Activated CD4-positive, alpha-beta memory T cell treated with anti-CD3 and anti-CD28 coated beads for 36 hours (primary cell): ENCODE measurements at regions not wholly inside any gene's neighbourhood (a gene's known extent, or its start where the extent isn't known, plus 50 kb on each side); places are given as distances from the start of the nearest gene placed in this dataset.

Experiments used
- CTCF ChIA-PET: fragments of 350-600 bp; sonication (Branson Sonifier 250); formaldehyde crosslinking; loops from one replicate; lab custom pipeline; 2021; ENCODE audit warnings: antibody characterized with exemption, inconsistent platforms; lab: Charles Lee
- POLR2A ChIA-PET: fragments of 350-600 bp; sonication (Branson Sonifier 250); formaldehyde crosslinking; loops from one replicate; lab custom pipeline; 2021; ENCODE audit warnings: antibody characterized with exemption; lab: Charles Lee
- DNase-seq: peaks from one replicate; pipeline ENCODE4 v3.0.0-alpha.2; 2020
- H3K27ac Mint-ChIP-seq: one replicate; pipeline ENCODE4 v1.8.0; 2021; ENCODE audit warnings: mixed read lengths
- H3K27me3 Mint-ChIP-seq: one replicate; pipeline ENCODE4 v1.8.0; 2021; ENCODE audit warnings: mixed read lengths
- H3K36me3 Mint-ChIP-seq: one replicate; pipeline ENCODE4 v1.8.0; 2021; ENCODE audit warnings: mixed read lengths
- H3K4me1 Mint-ChIP-seq: one replicate; pipeline ENCODE4 v1.8.0; 2021; ENCODE audit warnings: low read depth, mixed read lengths
- H3K4me3 Mint-ChIP-seq: one replicate; pipeline ENCODE4 v1.8.0; 2021; ENCODE audit warnings: mild to moderate bottlenecking, mixed read lengths
- H3K9me3 Mint-ChIP-seq: one replicate; pipeline ENCODE4 v1.8.0; 2021; ENCODE audit warnings: mixed read lengths
- intact Hi-C: fragments of 100-400 bp; cut with micrococcal nuclease; formaldehyde crosslinking; loops from one replicate; pipeline ENCODE4 v1.15.1; 2023

- Mint-ChIP-seq H3K9me3 (peaks cover 3% of the 10 kb centered on the region), H3K27me3 (no peaks in the 10 kb centered on the region), H3K4me3 (no peak overlapping the region), H3K4me1 (no peaks in the 10 kb centered on the region), H3K27ac (no peak overlapping the region), H3K36me3 (no peaks in the 10 kb centered on the region)
- intact Hi-C loops: no loop called here
- DNase-seq: no peak
- POLR2A ChIA-PET: no interaction called here
- CTCF ChIA-PET: no interaction called here
Measured at GRCh38 chr10:4094751-4095150, 309.7 kb upstream of the KLF6 start.

DNA sequence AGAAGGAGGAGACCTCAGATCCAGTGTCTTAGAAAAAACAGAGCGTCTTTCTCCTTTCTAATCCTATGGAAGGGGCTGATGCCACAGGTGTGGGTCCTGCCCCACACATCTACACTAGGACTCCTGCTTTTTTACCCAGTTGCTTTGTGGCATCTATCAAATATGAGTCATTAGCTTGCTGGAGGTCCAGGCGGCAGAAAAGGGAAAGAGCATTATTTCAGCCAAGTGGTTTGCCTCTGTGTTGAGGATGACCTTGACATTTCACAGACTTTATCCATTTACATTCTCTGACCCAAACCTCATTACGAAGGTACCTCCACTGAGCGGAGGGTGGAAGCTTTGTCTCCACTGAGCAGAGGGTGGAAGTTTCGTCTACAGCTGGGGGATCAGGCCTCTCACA is 308.4 kb upstream of the KLF6 start:
- ChIA-PET POLR2A (no interaction called here), CTCF (no interaction called here)
- intact Hi-C loops: no loop called here
- no peaks in the 10 kb centered on the region for H3K27me3 Mint-ChIP-seq
- no peak overlapping the region for H3K27ac Mint-ChIP-seq
- no peak for DNase-seq
- H3K4me1 Mint-ChIP-seq: peaks cover 1% of the 10 kb centered on the region
- no peak overlapping the region for H3K4me3 Mint-ChIP-seq
- H3K9me3 Mint-ChIP-seq: peaks cover 5% of the 10 kb centered on the region
- H3K36me3 Mint-ChIP-seq: no peaks in the 10 kb centered on the region

DNA sequence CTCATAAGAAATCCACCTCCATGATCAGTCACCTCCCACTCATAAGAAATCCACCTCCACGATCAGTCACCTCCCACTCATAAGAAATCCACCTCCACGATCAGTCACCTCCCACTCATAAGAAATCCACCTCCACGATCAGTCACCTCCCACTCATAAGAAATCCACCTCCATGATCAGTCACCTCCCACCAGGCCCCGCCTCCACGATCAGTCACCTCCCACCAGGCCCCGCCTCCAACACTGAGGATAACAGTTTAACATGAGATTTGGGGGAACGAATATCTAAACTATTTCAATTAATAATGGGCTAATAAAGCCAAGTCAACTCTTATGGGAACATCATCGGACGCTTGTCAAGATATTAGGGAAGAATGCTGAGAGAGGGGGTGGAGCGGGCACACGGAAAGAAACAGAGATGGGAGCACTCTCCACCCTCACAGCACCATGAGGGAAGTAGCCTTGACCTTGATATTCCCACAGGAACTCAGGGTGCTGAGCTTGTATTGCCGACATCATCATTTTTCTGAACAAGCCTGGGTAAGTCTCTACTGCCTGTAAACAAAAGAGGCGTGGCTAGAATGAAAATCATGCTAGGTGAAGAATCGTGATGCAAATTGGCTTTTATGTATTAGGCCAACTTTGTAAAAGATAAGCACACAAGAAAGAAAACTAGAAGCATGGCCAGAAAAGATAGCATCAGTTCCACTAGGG is 303.5 kb upstream of the KLF6 start:
- CTCF ChIA-PET: no interaction called here
- POLR2A ChIA-PET: no interaction called here
- Mint-ChIP-seq H3K4me1 (peaks cover 6% of the 10 kb centered on the region), H3K36me3 (no peaks in the 10 kb centered on the region), H3K27me3 (no peaks in the 10 kb centered on the region), H3K27ac (no peak overlapping the region), H3K4me3 (no peak overlapping the region), H3K9me3 (peaks cover 6% of the 10 kb centered on the region)
- DNase-seq: no peak
- intact Hi-C loops: no loop called here

DNA sequence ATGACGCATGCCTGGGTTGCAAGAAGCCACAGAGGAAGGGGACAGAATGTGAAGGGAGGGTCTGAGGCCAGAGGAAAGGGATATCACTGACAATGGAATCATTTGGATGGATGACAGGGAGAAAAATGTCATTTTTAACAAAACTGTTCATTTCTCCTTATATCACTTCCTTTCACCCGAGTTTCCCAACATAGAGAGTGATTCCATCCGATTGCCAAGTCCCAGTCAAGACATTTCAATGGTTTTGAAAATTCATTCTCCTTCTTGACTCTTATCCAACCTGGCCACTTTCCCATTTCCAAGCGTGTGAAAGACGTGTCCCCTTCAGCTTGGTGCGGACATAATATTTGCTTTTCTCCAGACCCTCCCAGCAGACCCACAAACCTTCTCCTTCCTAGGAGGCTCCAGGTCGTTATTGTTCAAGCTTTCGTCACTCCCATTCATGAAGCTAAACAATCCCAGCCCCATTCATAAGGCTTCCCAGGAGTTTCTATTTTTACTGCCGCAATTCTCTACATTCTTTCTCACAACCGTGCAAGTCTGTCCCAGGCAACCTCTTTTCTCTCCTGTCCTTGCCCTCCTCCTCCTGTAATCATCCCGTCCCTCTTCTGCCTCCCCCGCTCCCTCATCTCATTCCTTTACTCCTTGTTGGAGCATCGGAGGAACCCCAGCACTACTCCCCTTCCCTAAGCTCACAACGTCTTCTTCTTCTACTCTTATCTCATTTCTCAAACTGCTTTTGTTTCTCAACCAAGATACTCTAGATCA is 301.3 kb upstream of the KLF6 start:
- POLR2A ChIA-PET: no interaction called here
- intact Hi-C loops: no loop called here

DNA sequence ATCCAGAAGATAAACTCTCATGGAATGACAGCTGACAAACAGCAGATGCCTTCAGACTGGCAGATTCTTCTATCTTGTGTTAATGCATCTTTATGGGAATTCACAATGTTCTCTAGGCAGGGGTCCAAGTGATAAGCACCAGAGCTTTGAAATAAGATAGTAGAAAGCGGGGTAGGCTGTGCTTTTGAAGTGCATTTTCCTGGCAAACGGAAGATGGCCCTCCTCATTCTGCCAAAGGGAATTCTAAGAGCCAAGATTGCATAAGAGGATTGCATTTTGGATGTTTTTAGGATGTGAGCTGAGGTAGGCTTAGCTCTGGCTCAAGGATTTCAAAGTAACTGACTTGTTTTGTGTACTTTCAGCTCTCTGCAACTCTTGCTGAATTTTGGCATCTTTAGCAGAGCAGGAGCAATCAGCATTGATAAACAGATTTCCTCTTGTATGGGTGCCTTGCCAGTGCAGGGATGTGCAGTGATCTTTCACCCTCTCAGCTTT is 298.5 kb upstream of the KLF6 start:
- Mint-ChIP-seq H3K27me3 (no peaks in the 10 kb centered on the region), H3K36me3 (no peaks in the 10 kb centered on the region), H3K4me3 (no peak overlapping the region), H3K27ac (no peak overlapping the region), H3K9me3 (peaks cover 3% of the 10 kb centered on the region), H3K4me1 (peaks cover 38% of the 10 kb centered on the region)
- intact Hi-C loops: no loop called here
- POLR2A ChIA-PET: interaction anchor here (1.2 kb wide), 1 partner anchor 9 kb away, joined by 5 read pairs; no protein-coding TSS in a partner anchor
- DNase-seq: no peak
- CTCF ChIA-PET: no interaction called here

More for the DNA sequence above, 301.3 kb upstream of the KLF6 start:
- DNase-seq: no peak
- Mint-ChIP-seq H3K4me3 (no peak overlapping the region), H3K27ac (no peak overlapping the region), H3K27me3 (no peaks in the 10 kb centered on the region), H3K9me3 (peaks cover 3% of the 10 kb centered on the region), H3K4me1 (peaks cover 15% of the 10 kb centered on the region), H3K36me3 (no peaks in the 10 kb centered on the region)
- CTCF ChIA-PET: no interaction called here

- Mint-ChIP-seq H3K36me3 (no peaks in the 10 kb centered on the region), H3K4me3 (no peak overlapping the region), H3K4me1 (peaks cover 35% of the 10 kb centered on the region), H3K27ac (no peak overlapping the region), H3K9me3 (no peaks in the 10 kb centered on the region), H3K27me3 (no peaks in the 10 kb centered on the region)
- POLR2A ChIA-PET: no interaction called here
- CTCF ChIA-PET: no interaction called here
- intact Hi-C loops: no loop called here
- DNase-seq: no peak
Measured at GRCh38 chr10:4082861-4083260, 297.9 kb upstream of the KLF6 start.

DNA sequence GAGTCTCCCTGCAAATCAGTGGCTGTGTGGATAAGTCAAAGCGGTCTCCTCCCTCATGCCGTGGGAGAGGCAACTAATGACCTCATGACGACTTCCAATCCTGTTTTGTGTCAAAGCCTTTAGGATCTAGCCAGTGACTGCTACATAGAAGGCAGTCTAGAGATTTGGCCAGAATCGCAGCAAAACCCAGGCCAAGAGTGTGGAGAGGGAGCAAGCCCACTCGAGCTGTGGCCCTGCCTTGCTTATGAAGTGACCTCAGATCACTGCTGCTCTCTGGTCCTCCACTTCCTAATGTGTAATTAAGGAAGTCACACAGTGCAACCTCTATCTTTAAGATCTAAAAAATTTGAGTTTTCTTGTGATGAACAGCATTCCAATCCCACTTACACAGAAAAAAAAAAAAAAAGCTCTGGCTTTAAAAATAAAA is 296.7 kb upstream of the KLF6 start:
- no peak for DNase-seq
- Mint-ChIP-seq H3K27ac (no peak overlapping the region), H3K4me1 (peaks cover 43% of the 10 kb centered on the region), H3K9me3 (no peaks in the 10 kb centered on the region), H3K4me3 (no peak overlapping the region), H3K36me3 (no peaks in the 10 kb centered on the region), H3K27me3 (no peaks in the 10 kb centered on the region)
- intact Hi-C loops: no loop called here
- ChIA-PET POLR2A (no interaction called here), CTCF (no interaction called here)

DNA sequence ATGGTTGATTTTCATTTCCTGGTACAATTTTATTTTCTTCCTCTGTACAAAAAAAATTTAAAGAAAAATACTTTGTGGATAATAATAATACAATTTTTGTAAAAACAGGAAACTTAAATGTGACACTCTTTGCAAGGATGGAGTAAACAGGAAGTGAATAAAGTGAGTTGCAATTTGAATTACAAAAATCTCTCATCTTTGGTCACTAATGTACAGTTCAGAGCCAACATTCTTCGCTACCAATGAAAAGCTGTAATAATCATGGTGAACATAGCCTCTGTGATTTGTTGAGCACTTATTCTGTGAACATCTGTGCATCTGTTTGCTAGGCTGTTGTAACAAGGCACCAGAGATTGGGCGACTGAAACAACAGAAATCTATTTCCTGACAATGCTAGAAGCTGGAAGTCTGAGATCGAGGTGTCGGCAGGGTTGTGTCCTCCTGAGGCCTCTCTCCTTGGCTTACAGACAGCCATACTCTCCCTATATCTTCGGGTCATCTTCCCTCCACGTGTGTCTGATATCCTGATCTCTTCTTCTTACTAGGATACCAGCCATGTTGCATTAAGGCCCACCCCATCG is 295.3 kb upstream of the KLF6 start:
- Mint-ChIP-seq H3K9me3 (no peaks in the 10 kb centered on the region), H3K27ac (peak overlapping the region; percentile 70), H3K4me1 (peaks cover 54% of the 10 kb centered on the region), H3K36me3 (no peaks in the 10 kb centered on the region), H3K4me3 (no peak overlapping the region), H3K27me3 (no peaks in the 10 kb centered on the region)
- intact Hi-C loops: no loop called here
- CTCF ChIA-PET: interaction anchor here (0.6 kb wide), 1 partner anchor 1303 kb away, joined by 3 read pairs; no protein-coding TSS in a partner anchor
- POLR2A ChIA-PET: no interaction called here
- no peak for DNase-seq

GRCh38 chr10:4079803-4080202 is 294.8 kb upstream of the KLF6 start:
- Mint-ChIP-seq H3K4me3 (no peak overlapping the region), H3K27me3 (no peaks in the 10 kb centered on the region), H3K4me1 (peaks cover 59% of the 10 kb centered on the region), H3K36me3 (no peaks in the 10 kb centered on the region), H3K27ac (no peak overlapping the region), H3K9me3 (no peaks in the 10 kb centered on the region)
- intact Hi-C loops: loop anchor here (10.0 kb wide), 1 partner anchor 575 kb away; no protein-coding TSS in a partner anchor
- CTCF ChIA-PET: no interaction called here
- DNase-seq: no peak
- POLR2A ChIA-PET: no interaction called here

GRCh38 chr10:4077804-4078203 is 292.8 kb upstream of the KLF6 start:
- ChIA-PET POLR2A (no interaction called here), CTCF (interaction anchor here (1.6 kb wide), 1 partner anchor 53 kb away, joined by 5 read pairs; no protein-coding TSS in a partner anchor)
- peaks cover 71% of the 10 kb centered on the region for H3K4me1 Mint-ChIP-seq
- no peaks in the 10 kb centered on the region for H3K27me3 Mint-ChIP-seq
- no peaks in the 10 kb centered on the region for H3K9me3 Mint-ChIP-seq
- no peak overlapping the region for H3K27ac Mint-ChIP-seq
- H3K4me3 Mint-ChIP-seq: no peak overlapping the region
- intact Hi-C loops: loop anchor here (10.0 kb wide), 1 partner anchor 577 kb away; no protein-coding TSS in a partner anchor
- no peaks in the 10 kb centered on the region for H3K36me3 Mint-ChIP-seq
- no peak for DNase-seq

GRCh38 chr10:4076983-4077382 is 292.0 kb upstream of the KLF6 start:
- Mint-ChIP-seq H3K4me3 (no peak overlapping the region), H3K4me1 (peaks cover 67% of the 10 kb centered on the region), H3K36me3 (no peaks in the 10 kb centered on the region), H3K27me3 (no peaks in the 10 kb centered on the region), H3K27ac (no peak overlapping the region), H3K9me3 (no peaks in the 10 kb centered on the region)
- POLR2A ChIA-PET: no interaction called here
- no peak for DNase-seq
- CTCF ChIA-PET: interaction anchor here (1.6 kb wide), 1 partner anchor 54 kb away, joined by 5 read pairs; no protein-coding TSS in a partner anchor
- intact Hi-C loops: loop anchor here (10.0 kb wide), 1 partner anchor 578 kb away; no protein-coding TSS in a partner anchor

- intact Hi-C loops: loop anchor here (2.0 to 10.0 kb wide), 2 partner anchors 55 to 579 kb away; no protein-coding TSS in a partner anchor
Measured at GRCh38 chr10:4075443-4075842, 290.4 kb upstream of the KLF6 start.

More at GRCh38 chr10:4075443-4075842, 290.4 kb upstream of the KLF6 start:
- DNase-seq: no peak
- ChIA-PET POLR2A (interaction anchor here (1.5 kb wide), 1 partner anchor 9 kb away, joined by 5 read pairs; no protein-coding TSS in a partner anchor), CTCF (interaction anchor here (1.0 kb wide), 1 partner anchor 140 kb away, joined by 3 read pairs; no protein-coding TSS in a partner anchor)
- Mint-ChIP-seq H3K4me3 (peak overlapping the region; percentile 8), H3K27me3 (no peaks in the 10 kb centered on the region), H3K9me3 (no peaks in the 10 kb centered on the region), H3K36me3 (no peaks in the 10 kb centered on the region), H3K4me1 (peaks cover 53% of the 10 kb centered on the region), H3K27ac (peak overlapping the region; percentile 18)
